Esophagus muscularis mucosa (tissue), 2 donors: ENCODE measurements at regions not wholly inside any gene's neighbourhood (a gene's known extent, or its start where the extent isn't known, plus 50 kb on each side); places are given as distances from the start of the nearest gene placed in this dataset.

ENCODE experiments used
- EP300 ChIP-seq: sonication (generic); formaldehyde crosslinking; IDR thresholded peaks from one replicate; pipeline ENCODE4 v1.6.1; 2017; ENCODE audit warnings: antibody characterized with exemption
- POLR2A ChIP-seq: fragments of 450-650 bp; IDR thresholded peaks from one replicate; pipeline ENCODE4 v1.6.1; 2017; ENCODE audit warnings: antibody characterized with exemption, moderate library complexity, mild to moderate bottlenecking, low read depth

GRCh38 chr3:8069471-8069870, 432.2 kb upstream of the LMCD1 start:
- TF ChIP-seq POLR2A (no peak), EP300 (no peak)
